GM21360 (cell line): ENCODE measurements at regions not wholly inside any gene's neighbourhood (a gene's known extent, or its start where the extent isn't known, plus 50 kb on each side); places are given as distances from the start of the nearest gene placed in this dataset.

Experiments used
- ATAC-seq: cut with Tn5 transposase; IDR thresholded peaks from one replicate; pipeline ENCODE4 v1.9.1; 2021; ENCODE audit warnings: mild to moderate bottlenecking, moderate library complexity; ENCODE audit not compliant: unreplicated experiment

- no peak for ATAC-seq
Observed at GRCh38 chr1:198861636-198862035, 222.8 kb downstream of the PTPRC start.

GRCh38 chr1:198864695-198865094 lies 225.9 kb downstream of the PTPRC start:
- ATAC-seq = no peak

GRCh38 chr1:198865319-198865718 lies 226.5 kb downstream of the PTPRC start:
- no peak for ATAC-seq

- ATAC-seq = no peak
Observed at GRCh38 chr1:198867182-198867581, 228.3 kb downstream of the PTPRC start.

GRCh38 chr1:198873696-198874230 lies 234.9 kb downstream of the PTPRC start:
- no peak for ATAC-seq

GRCh38 chr1:198876371-198876871 lies 237.6 kb downstream of the PTPRC start:
- no peak for ATAC-seq

GRCh38 chr1:198878566-198878965 lies 239.7 kb downstream of the PTPRC start:
- no peak for ATAC-seq

- ATAC-seq = no peak
Observed at GRCh38 chr1:198879711-198880306, 241.0 kb downstream of the PTPRC start.

GRCh38 chr1:198880397-198880796 lies 241.6 kb downstream of the PTPRC start:
- ATAC-seq = no peak

GRCh38 chr1:198880818-198881597 lies 242.2 kb downstream of the PTPRC start:
- ATAC-seq = no peak

- no peak for ATAC-seq
Observed at GRCh38 chr1:198883184-198883583, 244.3 kb downstream of the PTPRC start.

GRCh38 chr1:198887866-198888265 lies 249.0 kb downstream of the PTPRC start:
- no peak for ATAC-seq

- no peak for ATAC-seq
Observed at GRCh38 chr1:198888379-198888943, 249.6 kb downstream of the PTPRC start.

GRCh38 chr1:198889101-198889500 lies 250.3 kb downstream of the PTPRC start:
- ATAC-seq = no peak

GRCh38 chr1:198889749-198890148 lies 250.9 kb downstream of the PTPRC start:
- no peak for ATAC-seq

- no peak for ATAC-seq
Observed at GRCh38 chr1:198890214-198890930, 251.5 kb downstream of the PTPRC start.

- ATAC-seq = no peak
Observed at GRCh38 chr1:198892065-198892464, 253.2 kb downstream of the PTPRC start.

- ATAC-seq = no peak
Observed at GRCh38 chr1:198893141-198893540, 254.3 kb downstream of the PTPRC start.

- no peak for ATAC-seq
Observed at GRCh38 chr1:198893763-198894444, 255.1 kb downstream of the PTPRC start.

GRCh38 chr1:198901266-198901665 lies 262.4 kb downstream of the PTPRC start:
- no peak for ATAC-seq

- ATAC-seq = no peak
Observed at GRCh38 chr1:198902655-198903054, 263.8 kb downstream of the PTPRC start.
